SK-N-SH (cell line): ENCODE measurements at regions not wholly inside any gene's neighbourhood (a gene's known extent, or its start where the extent isn't known, plus 50 kb on each side); places are given as distances from the start of the nearest gene placed in this dataset.

Source experiments
- CHD2 ChIP-seq: fragments of 150-350 bp; IDR thresholded peaks from 2 replicates; pipeline ENCODE4 v1.6.1; 2018; ENCODE audit warnings: low read length; ENCODE audit not compliant: partially characterized antibody
- CTCF ChIP-seq: fragments of 200-600 bp; sonication (generic); IDR thresholded peaks from 2 replicates; pipeline ENCODE4 v1.6.1; 2017; ENCODE audit warnings: antibody characterized with exemption, mild to moderate bottlenecking, moderate library complexity
- ELF1 ChIP-seq: IDR thresholded peaks from 2 replicates; pipeline ENCODE4 v1.4.0; 2012
- FOSL2 ChIP-seq: IDR thresholded peaks from 2 replicates; pipeline ENCODE4 v1.4.0; 2012; ENCODE audit warnings: low read depth, mild to moderate bottlenecking, moderate library complexity, borderline replicate concordance
- GABPA ChIP-seq: IDR thresholded peaks from 2 replicates; pipeline ENCODE4 v1.4.0; 2012; ENCODE audit warnings: low read depth, mild to moderate bottlenecking
- MAX ChIP-seq: IDR thresholded peaks from 2 replicates; pipeline ENCODE4 v1.4.0; 2012; ENCODE audit warnings: low read depth
- MXI1 ChIP-seq: IDR thresholded peaks from 2 replicates; pipeline ENCODE4 v1.6.1; 2012; ENCODE audit warnings: mild to moderate bottlenecking, low read depth, low read length, improper control_type of control experiment
- POLR2AphosphoS5 ChIP-seq: IDR thresholded peaks from 2 replicates; pipeline ENCODE4 v1.6.1; 2012; ENCODE audit warnings: low read depth, low read length
- RAD21 ChIP-seq: IDR thresholded peaks from 2 replicates; pipeline ENCODE4 v1.6.1; 2012; ENCODE audit warnings: mild to moderate bottlenecking, low read length
- TAF1 ChIP-seq: IDR thresholded peaks from 2 replicates; pipeline ENCODE4 v1.6.1; 2012; ENCODE audit warnings: low read depth, mild to moderate bottlenecking, low read length, moderate library complexity, borderline replicate concordance
- YY1 ChIP-seq: IDR thresholded peaks from 2 replicates; pipeline ENCODE4 v1.4.0; 2012; ENCODE audit warnings: low read depth, mild to moderate bottlenecking

- TF ChIP-seq CTCF, result no peak
- TF ChIP-seq ELF1, result no peak
- no peak for TF ChIP-seq RAD21
- no peak for TF ChIP-seq GABPA
- no peak for TF ChIP-seq MXI1
- no peak for TF ChIP-seq FOSL2
- no peak for TF ChIP-seq POLR2AphosphoS5
- TF ChIP-seq YY1, result no peak
- no peak for TF ChIP-seq CHD2
- no peak for TF ChIP-seq MAX
- TF ChIP-seq TAF1, result no peak
Observed at GRCh38 chr18:60469387-60470100, 97.0 kb upstream of the MC4R start.
